Lower leg skin (tissue), 3 donors: ENCODE measurements at regions not wholly inside any gene's neighbourhood (a gene's known extent, or its start where the extent isn't known, plus 50 kb on each side); places are given as distances from the start of the nearest gene placed in this dataset.

Experiments
- POLR2A ChIP-seq, 2 donors: fragments of 450-650 bp; IDR thresholded peaks; one replicate each; pipeline ENCODE4 v1.6.1; 2016 to 2017; ENCODE audit warnings: antibody characterized with exemption in 2 of 2, mild to moderate bottlenecking in 1 of 2, moderate library complexity in 1 of 2
- TF ChIP-seq, protein P1 (sequence below), 3 donors: fragments of 450-650 bp; IDR thresholded peaks; one replicate each; pipeline ENCODE4 v1.5.1; 2016; ENCODE audit warnings: antibody characterized with exemption in 3 of 3, mild to moderate bottlenecking in 3 of 3, moderate library complexity in 2 of 3

DNA sequence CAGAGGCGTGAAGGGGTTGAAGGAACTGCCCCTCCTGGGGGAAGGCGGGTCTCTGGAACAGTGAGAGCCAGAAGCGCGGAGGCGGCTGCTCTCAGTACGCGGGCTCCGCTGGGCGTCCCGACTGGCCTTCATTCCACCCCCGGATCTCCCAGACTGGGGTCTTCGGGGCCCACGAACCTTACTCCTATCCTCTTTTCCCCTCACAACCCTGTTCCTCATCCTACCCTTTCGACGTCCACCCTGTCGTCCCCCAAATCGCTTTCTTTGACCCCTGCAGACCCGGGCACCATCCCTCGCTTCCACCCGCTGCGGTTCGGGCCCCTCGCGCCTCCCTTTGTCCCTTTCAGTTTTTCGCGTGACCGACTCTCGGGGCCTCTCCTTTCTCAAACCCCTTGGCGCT, 2114.6 kb downstream of the TP53TG3F start:
- TF ChIP-seq, protein P1, sequence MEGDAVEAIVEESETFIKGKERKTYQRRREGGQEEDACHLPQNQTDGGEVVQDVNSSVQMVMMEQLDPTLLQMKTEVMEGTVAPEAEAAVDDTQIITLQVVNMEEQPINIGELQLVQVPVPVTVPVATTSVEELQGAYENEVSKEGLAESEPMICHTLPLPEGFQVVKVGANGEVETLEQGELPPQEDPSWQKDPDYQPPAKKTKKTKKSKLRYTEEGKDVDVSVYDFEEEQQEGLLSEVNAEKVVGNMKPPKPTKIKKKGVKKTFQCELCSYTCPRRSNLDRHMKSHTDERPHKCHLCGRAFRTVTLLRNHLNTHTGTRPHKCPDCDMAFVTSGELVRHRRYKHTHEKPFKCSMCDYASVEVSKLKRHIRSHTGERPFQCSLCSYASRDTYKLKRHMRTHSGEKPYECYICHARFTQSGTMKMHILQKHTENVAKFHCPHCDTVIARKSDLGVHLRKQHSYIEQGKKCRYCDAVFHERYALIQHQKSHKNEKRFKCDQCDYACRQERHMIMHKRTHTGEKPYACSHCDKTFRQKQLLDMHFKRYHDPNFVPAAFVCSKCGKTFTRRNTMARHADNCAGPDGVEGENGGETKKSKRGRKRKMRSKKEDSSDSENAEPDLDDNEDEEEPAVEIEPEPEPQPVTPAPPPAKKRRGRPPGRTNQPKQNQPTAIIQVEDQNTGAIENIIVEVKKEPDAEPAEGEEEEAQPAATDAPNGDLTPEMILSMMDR (IDR thresholded peaks at IDR 0.05) = no peak
- TF ChIP-seq POLR2A (IDR thresholded peaks at IDR 0.05) = no peak
